ENCODE measurements at regions not wholly inside any gene's neighbourhood (a gene's known extent, or its start where the extent isn't known, plus 50 kb on each side); places are given as distances from the start of the nearest gene placed in this dataset.
"Not testable (repeated sequence)": the region's sequence is repeated elsewhere in the genome, so short reads cannot be mapped to it uniquely, and the experiment has no call there.

DNA sequence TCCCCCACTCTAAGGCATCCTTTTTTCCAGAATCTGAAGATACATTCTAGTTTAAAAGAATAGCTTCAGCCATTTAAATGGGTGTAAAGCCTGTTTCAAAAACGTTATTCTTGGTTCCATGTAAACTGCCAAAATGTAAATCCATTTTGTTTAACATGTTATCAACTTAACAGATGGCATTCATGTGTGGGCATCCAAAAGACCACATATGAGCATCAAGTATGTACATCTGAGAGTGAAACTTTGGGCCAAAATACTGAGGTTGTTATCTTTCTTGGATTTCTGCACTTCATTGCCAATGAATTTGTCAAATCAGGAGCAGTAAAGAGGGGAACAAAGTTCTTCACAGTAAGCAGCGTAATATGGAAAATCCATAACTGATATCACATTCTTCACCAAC lies 395.4 kb downstream of the ZNF804A start:
- H3K4me3 ChIP-seq (ENCODE audit: low read depth, low read length) = no peak overlapping the region
- TF ChIP-seq, protein P1, sequence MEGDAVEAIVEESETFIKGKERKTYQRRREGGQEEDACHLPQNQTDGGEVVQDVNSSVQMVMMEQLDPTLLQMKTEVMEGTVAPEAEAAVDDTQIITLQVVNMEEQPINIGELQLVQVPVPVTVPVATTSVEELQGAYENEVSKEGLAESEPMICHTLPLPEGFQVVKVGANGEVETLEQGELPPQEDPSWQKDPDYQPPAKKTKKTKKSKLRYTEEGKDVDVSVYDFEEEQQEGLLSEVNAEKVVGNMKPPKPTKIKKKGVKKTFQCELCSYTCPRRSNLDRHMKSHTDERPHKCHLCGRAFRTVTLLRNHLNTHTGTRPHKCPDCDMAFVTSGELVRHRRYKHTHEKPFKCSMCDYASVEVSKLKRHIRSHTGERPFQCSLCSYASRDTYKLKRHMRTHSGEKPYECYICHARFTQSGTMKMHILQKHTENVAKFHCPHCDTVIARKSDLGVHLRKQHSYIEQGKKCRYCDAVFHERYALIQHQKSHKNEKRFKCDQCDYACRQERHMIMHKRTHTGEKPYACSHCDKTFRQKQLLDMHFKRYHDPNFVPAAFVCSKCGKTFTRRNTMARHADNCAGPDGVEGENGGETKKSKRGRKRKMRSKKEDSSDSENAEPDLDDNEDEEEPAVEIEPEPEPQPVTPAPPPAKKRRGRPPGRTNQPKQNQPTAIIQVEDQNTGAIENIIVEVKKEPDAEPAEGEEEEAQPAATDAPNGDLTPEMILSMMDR (IDR thresholded peaks at IDR 0.05; ENCODE audit: insufficient read depth, low read depth, low read length) = no peak
- DNase-seq (ENCODE audit: low read depth) = no peak

DNA sequence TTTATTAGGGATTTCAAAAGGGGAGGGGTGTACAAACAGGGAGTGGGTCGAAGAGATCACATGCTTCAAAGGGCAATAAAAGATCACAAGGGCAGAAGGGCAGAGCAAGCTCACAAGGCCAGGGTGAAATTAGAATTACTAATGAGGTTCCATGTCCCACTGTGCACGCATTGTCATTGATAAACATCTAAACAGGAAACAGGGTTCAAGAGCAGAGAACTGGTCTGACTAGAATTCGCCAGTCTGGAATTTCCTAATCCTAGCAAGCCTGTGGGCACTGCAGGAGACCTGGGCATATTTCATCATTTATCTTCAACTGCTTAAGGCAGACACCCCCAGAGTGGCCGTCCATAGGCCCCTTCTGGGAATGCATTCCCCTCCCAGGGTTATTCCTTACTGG lies 408.2 kb downstream of the ZNF804A start:
- TF ChIP-seq, protein P1 (IDR thresholded peaks at IDR 0.05; ENCODE audit: insufficient read depth, low read depth, low read length) = no peak
- no peak overlapping the region for H3K4me3 ChIP-seq (ENCODE audit: low read depth, low read length)
- no peak for DNase-seq (ENCODE audit: low read depth)

DNA sequence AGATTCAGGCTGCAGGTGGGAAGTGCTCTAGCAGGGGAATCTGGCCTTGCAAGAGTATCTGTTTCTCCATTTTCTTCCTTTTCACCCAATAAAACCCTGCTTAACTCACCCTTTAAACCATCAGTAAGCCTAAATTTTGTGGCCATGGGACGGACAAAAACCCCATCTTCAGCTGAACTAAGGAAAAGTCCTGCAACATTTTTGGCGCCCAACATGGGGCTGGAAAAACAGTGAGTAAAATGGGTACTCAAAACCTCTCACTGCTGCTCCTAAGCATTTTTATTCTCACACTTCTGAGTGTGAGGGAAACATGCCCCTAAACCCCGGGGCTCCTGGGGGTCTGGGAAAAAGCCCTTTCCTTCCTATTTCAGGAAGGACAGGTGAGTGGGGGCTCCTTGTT lies 414.3 kb downstream of the ZNF804A start:
- no peak overlapping the region for H3K4me3 ChIP-seq (ENCODE audit: low read depth, low read length)
- TF ChIP-seq, protein P1 (IDR thresholded peaks at IDR 0.05; ENCODE audit: insufficient read depth, low read depth, low read length) = no peak
- DNase-seq (ENCODE audit: low read depth) = peak; percentile 1

DNA sequence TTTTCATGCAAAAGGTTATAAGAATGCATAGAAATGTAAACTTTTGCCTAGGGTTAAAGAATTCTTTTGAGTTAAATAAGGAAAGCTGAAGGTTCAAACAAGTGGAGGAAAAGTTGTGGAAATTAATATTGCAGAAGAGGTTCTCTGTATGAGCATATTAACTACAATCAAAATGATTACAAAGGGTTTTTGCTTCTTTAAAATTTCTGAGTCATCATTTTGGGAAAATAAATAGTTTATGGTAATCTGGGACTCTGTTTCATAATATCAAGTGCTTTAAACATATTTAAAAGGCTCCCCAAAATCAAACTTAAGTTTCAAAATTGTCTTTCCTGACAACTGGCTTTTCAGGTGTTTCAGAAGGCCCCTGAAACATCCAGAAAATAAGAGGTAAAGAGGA lies 415.7 kb downstream of the ZNF804A start:
- TF ChIP-seq, protein P1 (IDR thresholded peaks at IDR 0.05; ENCODE audit: insufficient read depth, low read depth, low read length) = no peak
- no peak overlapping the region for H3K4me3 ChIP-seq (ENCODE audit: low read depth, low read length)
- DNase-seq (ENCODE audit: low read depth) = no peak

DNA sequence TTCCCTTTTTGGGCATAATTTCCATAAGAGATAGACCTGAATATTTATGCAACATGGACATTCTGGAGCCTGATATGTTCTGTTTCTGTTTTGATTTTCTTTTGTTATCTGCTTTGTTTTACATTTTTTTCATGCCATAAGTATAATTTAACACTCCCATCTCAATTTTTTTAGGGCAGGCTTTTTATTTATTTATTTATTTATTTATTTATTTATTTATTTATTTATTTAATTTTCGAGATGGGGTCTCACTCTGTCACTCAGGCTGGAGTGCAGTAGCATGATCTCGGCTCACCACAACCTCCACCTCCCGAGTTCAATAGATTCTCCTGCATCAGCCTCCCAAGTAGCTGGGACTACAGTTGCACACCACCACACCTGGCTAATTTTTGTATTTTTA lies 427.6 kb downstream of the ZNF804A start:
- H3K4me3 ChIP-seq (ENCODE audit: low read depth, low read length); DNase-seq (ENCODE audit: low read depth): not testable (repeated sequence)

DNA sequence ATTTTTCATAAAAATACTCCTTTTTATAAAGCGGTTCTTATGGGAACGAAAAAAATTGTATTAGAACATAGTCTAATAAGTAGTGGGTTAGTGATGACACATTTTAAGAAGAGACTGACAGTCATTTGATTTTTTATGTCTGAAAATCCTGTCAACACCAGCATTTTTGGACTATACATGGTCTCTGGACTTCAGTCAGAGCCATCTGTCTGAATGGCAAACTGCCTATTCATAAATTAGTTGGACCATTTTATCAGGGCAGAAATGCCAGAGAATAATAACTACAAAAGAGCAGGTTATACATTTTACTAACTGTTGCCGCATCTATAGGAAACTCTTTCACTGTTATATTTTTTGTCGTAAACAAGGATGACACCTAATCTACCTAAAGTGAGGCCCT lies 437.6 kb downstream of the ZNF804A start:
- no peak for DNase-seq (ENCODE audit: low read depth)
- TF ChIP-seq, protein P1 (IDR thresholded peaks at IDR 0.05; ENCODE audit: insufficient read depth, low read depth, low read length) = no peak
- no peak overlapping the region for H3K4me3 ChIP-seq (ENCODE audit: low read depth, low read length)

DNA sequence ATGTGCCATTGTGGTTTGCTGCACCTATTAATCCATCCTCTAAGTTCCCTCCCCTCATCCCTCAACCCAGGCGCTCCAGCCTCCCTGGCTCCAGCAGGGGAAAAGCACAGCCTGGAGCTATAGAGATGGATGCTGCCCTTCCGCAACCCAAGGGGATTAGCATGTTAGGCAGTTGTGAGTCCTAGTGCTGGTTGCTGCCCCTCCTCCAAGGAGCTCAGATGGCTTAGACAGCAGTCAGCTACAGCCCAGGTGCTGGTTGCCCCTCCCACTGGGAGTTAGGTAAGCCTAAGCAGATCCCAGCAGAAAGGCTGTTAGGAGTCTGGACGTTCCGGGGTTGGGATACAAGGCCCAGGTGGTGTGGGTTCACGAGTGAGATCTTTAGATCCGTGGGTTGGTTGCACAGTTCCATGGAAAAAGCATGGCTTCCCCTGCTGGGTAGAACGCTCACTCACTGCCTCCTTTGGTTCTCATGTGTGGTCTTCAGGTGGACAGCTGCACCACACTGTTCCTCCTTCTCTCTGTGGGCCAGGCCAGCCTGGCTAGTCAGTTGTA lies 446.1 kb downstream of the ZNF804A start:
- TF ChIP-seq, protein P1 (IDR thresholded peaks at IDR 0.05; ENCODE audit: insufficient read depth, low read depth, low read length) = no peak
- DNase-seq (ENCODE audit: low read depth) = no peak
- H3K4me3 ChIP-seq (ENCODE audit: low read depth, low read length) = no peak overlapping the region

All from fibroblast of villous mesenchyme (primary cell).